ENCODE measurements at regions not wholly inside any gene's neighbourhood (a gene's known extent, or its start where the extent isn't known, plus 50 kb on each side); places are given as distances from the start of the nearest gene placed in this dataset.

GRCh38 chr2:66673286-66673685 is 238.4 kb downstream of the MEIS1 start:
- Histone ChIP-seq H3K23ac (ENCODE audit: low read depth, low read length) (no peak overlapping the region), H4K8ac (ENCODE audit: low read depth in 2 of 2, low read length in 2 of 2) (no peak overlapping the region), H4K5ac (ENCODE audit: low read depth, low read length) (no peak overlapping the region), H3K56ac (ENCODE audit: extremely low read depth, insufficient read depth, low read length) (no peak overlapping the region), H3K79me1 (ENCODE audit: low read depth in 1 of 2, low read length in 2 of 2) (no peaks in the 10 kb centered on the region), H3K27me3 (ENCODE audit: control insufficient read depth, insufficient read depth, low read length) (no peaks in the 10 kb centered on the region), H2AK9ac (replicated peaks; ENCODE audit: low read depth, low read length, poor library complexity) (no peak overlapping the region), H3K27ac (ENCODE audit: insufficient read depth, low read length) (no peak overlapping the region), H3K9me3 (ENCODE audit: control insufficient read depth, insufficient read depth, low read length) (no peaks in the 10 kb centered on the region), H3K14ac (replicated peaks; ENCODE audit: low read depth, low read length) (no peak overlapping the region), H3K18ac (ENCODE audit: low read depth, low read length) (no peak overlapping the region), H4K91ac (ENCODE audit: insufficient read depth, low read depth, low read length) (no peak overlapping the region), H3K4me2 (ENCODE audit: low read depth, low read length) (no peak overlapping the region), H4K20me1 (ENCODE audit: insufficient read depth, low read length) (no peaks in the 10 kb centered on the region), H3K4me1 (ENCODE audit: control insufficient read depth, insufficient read depth, low read length) (no peaks in the 10 kb centered on the region), H2AFZ (replicated peaks; ENCODE audit: low read length, poor library complexity) (no peak overlapping the region), H3K9ac (ENCODE audit: low read depth, low read length) (no peak overlapping the region), H2BK15ac (ENCODE audit: low read depth, low read length) (no peak overlapping the region), H3K36me3 (ENCODE audit: control insufficient read depth, insufficient read depth, low read length) (no peaks in the 10 kb centered on the region), H2BK120ac (ENCODE audit: low read depth, low read length) (no peak overlapping the region), H3K4ac (ENCODE audit: low read depth, low read length) (no peak overlapping the region), H2AK5ac (ENCODE audit: low read depth, low read length) (no peak overlapping the region), H3K4me3 (ENCODE audit: insufficient read depth, low read depth, low read length) (no peak overlapping the region), H2BK20ac (ENCODE audit: low read depth, low read length) (no peak overlapping the region), H2BK5ac (ENCODE audit: low read depth, low read length, poor library complexity, severe bottlenecking) (no peak overlapping the region), H3K9me1 (ENCODE audit: insufficient read depth, low read length) (no peaks in the 10 kb centered on the region)
- intact Hi-C loops (cut with micrococcal nuclease): no loop called here
- ATAC-seq (ENCODE audit: low read depth) (no peak), DNase-seq (no peak)
- in situ Hi-C loops (cut with MboI; ENCODE audit: low sequenced_read_pairs): no loop called here
- ChIA-PET POLR2A (ENCODE audit: unreplicated experiment) (no interaction called here), CTCF (no interaction called here)
- 80% methylated on average over 1 of the region's 2 CpGs; no CpG with 5 or more reads in 1 of the 2 experiments for WGBS, 2 experiments (ENCODE audit: extremely low coverage in 2 of 2, insufficient read length in 1 of 2)
- dilution Hi-C loops (cut with HindIII; ENCODE audit: low sequenced_read_pairs, unreplicated experiment): no loop called here
- no TSS peak for BruUV-seq (replicated peaks)
- TF ChIP-seq CHD1 (IDR thresholded peaks at IDR 0.05; ENCODE audit: low read depth, low read length): no peak
- no peak for TF ChIP-seq MXI1 (IDR thresholded peaks at IDR 0.05; ENCODE audit: borderline replicate concordance, low read depth, low read length)
- no peak for TF ChIP-seq RFX5 (IDR thresholded peaks at IDR 0.05; ENCODE audit: low read depth, low read length)

All from IMR-90 (cell line).